Lower lobe of right lung (tissue), 2 donors: ENCODE measurements at regions not wholly inside any gene's neighbourhood (a gene's known extent, or its start where the extent isn't known, plus 50 kb on each side); places are given as distances from the start of the nearest gene placed in this dataset.

Experiments
- ATAC-seq, 2 donors: fragments of 200-7000 bp; cut with Tn5 transposase; one replicate each; pipeline ENCODE4 v1.9.1; 2020 to 2022; ENCODE audit warnings: mild to moderate bottlenecking in 2 of 2, moderate library complexity in 2 of 2
- DNase-seq: peaks from one replicate; pipeline ENCODE4 v3.0.0-alpha.2; 2020
- H3K27ac ChIP-seq: fragments of 200-600 bp; one replicate; pipeline ENCODE4 v1.8.0; 2022
- H3K27me3 ChIP-seq: fragments of 200-600 bp; one replicate; pipeline ENCODE4 v1.8.0; 2022; ENCODE audit warnings: low read depth
- H3K36me3 ChIP-seq: fragments of 200-600 bp; one replicate; pipeline ENCODE4 v1.8.0; 2022; ENCODE audit warnings: mild to moderate bottlenecking
- H3K4me1 ChIP-seq: fragments of 200-600 bp; one replicate; pipeline ENCODE4 v1.8.0; 2022
- H3K4me3 ChIP-seq: fragments of 200-600 bp; one replicate; pipeline ENCODE4 v1.8.0; 2022; ENCODE audit warnings: mild to moderate bottlenecking
- H3K9me3 ChIP-seq: fragments of 200-600 bp; one replicate; pipeline ENCODE4 v1.8.0; 2022
- intact Hi-C: fragments of 100-400 bp; cut with DNase I; formaldehyde crosslinking; loops from one replicate; pipeline ENCODE4 v1.11.0; 2022
- TF ChIP-seq, protein P1 (sequence below): fragments of 200-600 bp; IDR thresholded peaks from one replicate; pipeline ENCODE4 v1.8.0; 2022; ENCODE audit warnings: antibody characterized with exemption, mild to moderate bottlenecking
- donor health status: DM: no; HTN: yes; CAD: no; lungs with severe emphysema.

DNA sequence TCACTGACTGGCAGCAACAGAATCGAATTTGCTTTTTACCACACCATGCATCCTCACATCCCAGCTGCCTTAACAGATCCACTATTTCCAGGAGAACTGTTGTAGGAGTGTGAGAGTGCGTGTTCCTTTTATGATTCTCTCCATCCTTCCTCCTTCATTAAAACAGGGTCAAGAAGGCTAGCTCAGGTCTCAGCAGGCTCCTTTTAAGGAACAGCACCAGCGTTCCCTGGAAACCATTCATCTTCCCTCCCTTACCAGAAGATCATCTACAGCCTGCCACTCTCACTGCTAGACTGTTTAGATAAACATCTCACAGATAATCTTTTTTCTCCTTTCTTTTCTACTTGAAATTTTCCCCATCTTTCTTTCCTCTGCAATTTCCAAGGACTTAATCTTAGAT, 1531.9 kb upstream of the CDH8 start:
- TF ChIP-seq, protein P1, sequence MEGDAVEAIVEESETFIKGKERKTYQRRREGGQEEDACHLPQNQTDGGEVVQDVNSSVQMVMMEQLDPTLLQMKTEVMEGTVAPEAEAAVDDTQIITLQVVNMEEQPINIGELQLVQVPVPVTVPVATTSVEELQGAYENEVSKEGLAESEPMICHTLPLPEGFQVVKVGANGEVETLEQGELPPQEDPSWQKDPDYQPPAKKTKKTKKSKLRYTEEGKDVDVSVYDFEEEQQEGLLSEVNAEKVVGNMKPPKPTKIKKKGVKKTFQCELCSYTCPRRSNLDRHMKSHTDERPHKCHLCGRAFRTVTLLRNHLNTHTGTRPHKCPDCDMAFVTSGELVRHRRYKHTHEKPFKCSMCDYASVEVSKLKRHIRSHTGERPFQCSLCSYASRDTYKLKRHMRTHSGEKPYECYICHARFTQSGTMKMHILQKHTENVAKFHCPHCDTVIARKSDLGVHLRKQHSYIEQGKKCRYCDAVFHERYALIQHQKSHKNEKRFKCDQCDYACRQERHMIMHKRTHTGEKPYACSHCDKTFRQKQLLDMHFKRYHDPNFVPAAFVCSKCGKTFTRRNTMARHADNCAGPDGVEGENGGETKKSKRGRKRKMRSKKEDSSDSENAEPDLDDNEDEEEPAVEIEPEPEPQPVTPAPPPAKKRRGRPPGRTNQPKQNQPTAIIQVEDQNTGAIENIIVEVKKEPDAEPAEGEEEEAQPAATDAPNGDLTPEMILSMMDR: no peak
- no peak for ATAC-seq

DNA sequence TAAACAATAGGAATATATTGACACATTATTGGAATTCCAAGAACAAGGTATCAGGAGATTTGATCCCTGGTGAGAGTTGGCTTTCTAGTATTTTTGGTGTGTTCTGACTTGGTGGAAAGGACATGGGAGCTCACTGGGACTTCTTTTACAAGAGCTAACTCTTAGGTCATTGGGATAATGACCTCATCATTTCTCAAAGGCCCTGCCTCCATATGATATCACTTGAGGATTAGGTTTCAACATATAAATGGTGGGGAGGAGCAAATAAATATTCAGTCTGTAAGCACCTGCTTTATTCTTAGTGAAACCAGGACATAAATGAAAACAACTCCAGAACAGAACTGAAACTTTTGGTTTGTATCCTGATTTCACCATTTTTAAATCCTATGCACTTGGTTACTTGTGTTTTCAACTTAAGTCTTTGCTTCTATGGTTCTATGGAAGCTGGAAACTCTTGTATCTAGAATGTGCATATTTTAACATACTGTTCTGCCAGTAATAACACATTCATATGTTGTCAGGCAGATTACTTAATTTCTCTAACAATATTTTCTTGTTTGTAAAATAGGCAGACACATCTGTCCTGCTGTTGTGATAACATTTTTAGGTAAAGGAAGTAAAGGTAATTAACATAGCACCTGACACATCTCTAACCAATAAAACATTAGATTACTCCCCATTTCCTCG, 1527.7 kb upstream of the CDH8 start:
- Histone ChIP-seq H3K4me1 (no peaks in the 10 kb centered on the region), H3K36me3 (no peaks in the 10 kb centered on the region), H3K9me3 (no peaks in the 10 kb centered on the region), H3K27me3 (no peaks in the 10 kb centered on the region), H3K27ac (no peak overlapping the region), H3K4me3 (no peak overlapping the region)
- TF ChIP-seq, protein P1: no peak
- ATAC-seq (no peak), DNase-seq (no peak)
- intact Hi-C loops: no loop called here

More for the DNA sequence above, 1531.9 kb upstream of the CDH8 start:
- no peak for DNase-seq
- no peaks in the 10 kb centered on the region for H3K4me1 ChIP-seq
- H3K4me3 ChIP-seq: no peak overlapping the region
- H3K36me3 ChIP-seq: no peaks in the 10 kb centered on the region
- H3K27me3 ChIP-seq: no peaks in the 10 kb centered on the region
- intact Hi-C loops: no loop called here
- H3K27ac ChIP-seq: no peak overlapping the region
- H3K9me3 ChIP-seq: no peaks in the 10 kb centered on the region

DNA sequence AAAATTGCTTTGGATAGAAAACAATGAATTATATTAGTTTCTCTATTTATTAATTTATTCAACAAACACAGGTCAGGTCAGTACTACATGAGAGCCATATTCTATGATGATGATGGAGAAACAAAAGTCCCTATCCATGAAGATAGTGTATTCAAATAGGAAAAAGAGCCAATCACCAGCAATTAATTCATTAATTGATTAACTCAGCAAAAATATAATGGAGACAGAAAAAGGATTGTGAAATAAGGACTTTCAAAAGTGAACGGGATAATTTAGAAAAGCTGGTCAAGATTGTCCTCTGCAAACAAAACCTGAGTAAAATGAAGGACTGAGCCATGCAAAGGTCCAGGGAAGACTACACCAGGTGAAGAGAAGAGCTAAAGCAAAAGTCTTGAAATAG, 1517.7 kb upstream of the CDH8 start:
- Histone ChIP-seq H3K9me3 (no peaks in the 10 kb centered on the region), H3K4me3 (no peak overlapping the region), H3K36me3 (no peaks in the 10 kb centered on the region), H3K4me1 (no peaks in the 10 kb centered on the region), H3K27ac (no peak overlapping the region), H3K27me3 (no peaks in the 10 kb centered on the region)
- DNase-seq (no peak), ATAC-seq (no peak)
- TF ChIP-seq, protein P1: no peak
- intact Hi-C loops: no loop called here

DNA sequence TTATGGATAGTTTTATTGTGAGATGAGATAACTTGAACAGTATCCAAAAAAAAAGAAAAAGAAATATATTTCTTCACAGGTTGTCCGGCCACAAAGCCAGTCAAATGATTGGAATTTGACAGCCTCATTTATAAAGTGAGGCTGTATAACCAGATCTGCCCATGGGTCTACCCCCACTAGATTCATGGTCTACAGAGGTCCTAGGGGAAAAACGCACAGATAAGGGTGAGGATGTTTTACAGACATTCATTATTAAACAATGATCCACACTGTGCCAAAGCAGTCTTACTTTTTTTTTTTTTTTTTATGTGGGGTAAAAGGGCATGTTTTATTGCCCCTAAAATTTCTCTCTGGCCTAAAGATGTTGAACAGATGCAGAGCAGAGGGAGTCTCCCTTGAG, 1503.0 kb upstream of the CDH8 start:
- H3K4me1 ChIP-seq: no peaks in the 10 kb centered on the region
- TF ChIP-seq, protein P1: no peak
- H3K36me3 ChIP-seq: no peaks in the 10 kb centered on the region
- H3K27me3 ChIP-seq: no peaks in the 10 kb centered on the region
- ATAC-seq (no peak), DNase-seq (no peak)
- intact Hi-C loops: no loop called here
- no peak overlapping the region for H3K4me3 ChIP-seq
- no peak overlapping the region for H3K27ac ChIP-seq
- no peaks in the 10 kb centered on the region for H3K9me3 ChIP-seq

DNA sequence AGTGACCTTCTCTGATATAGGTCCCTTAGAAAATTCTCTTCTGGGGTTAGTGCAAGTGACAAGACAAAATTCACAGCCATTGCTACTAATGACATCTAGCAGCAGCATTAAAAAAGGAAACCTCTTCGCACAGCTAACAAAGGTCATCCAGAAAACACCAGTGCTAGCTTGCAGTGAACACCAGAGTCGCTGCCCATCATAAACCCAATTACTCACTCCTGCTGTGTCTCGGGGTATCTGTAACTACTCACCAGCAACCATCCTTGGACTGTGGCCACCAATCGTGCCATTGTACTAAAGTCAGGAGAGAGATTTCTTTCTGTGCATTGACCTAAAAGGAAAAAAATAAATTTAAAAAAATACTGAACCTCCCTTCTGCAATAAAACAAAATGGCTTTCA, 1494.7 kb upstream of the CDH8 start:
- H3K4me1 ChIP-seq: no peaks in the 10 kb centered on the region
- no peak overlapping the region for H3K4me3 ChIP-seq
- no peaks in the 10 kb centered on the region for H3K27me3 ChIP-seq
- H3K27ac ChIP-seq: no peak overlapping the region
- TF ChIP-seq, protein P1: no peak
- ATAC-seq (no peak), DNase-seq (no peak)
- H3K36me3 ChIP-seq: no peaks in the 10 kb centered on the region
- no peaks in the 10 kb centered on the region for H3K9me3 ChIP-seq
- intact Hi-C loops: no loop called here
